ENCODE measurements at regions not wholly inside any gene's neighbourhood (a gene's known extent, or its start where the extent isn't known, plus 50 kb on each side); places are given as distances from the start of the nearest gene placed in this dataset.

GRCh38 chr2:120586507-120587278 is 149.0 kb upstream of the GLI2 start:
- TF ChIP-seq POLR2AphosphoS5 (IDR thresholded peaks at IDR 0.05; ENCODE audit: low read depth, low read length) (no peak), SPI1 (IDR thresholded peaks at IDR 0.05; ENCODE audit: low read depth, low read length) (no peak), POLR2A (IDR thresholded peaks at IDR 0.05; ENCODE audit: low read depth, low read length) (no peak), POU2F2 (IDR thresholded peaks at IDR 0.05; ENCODE audit: low read depth, low read length) (no peak), PAX5 (IDR thresholded peaks at IDR 0.05; ENCODE audit: insufficient read depth, low read length, severe bottlenecking) (no peak), TAF1 (IDR thresholded peaks at IDR 0.05; ENCODE audit: low read depth, low read length) (no peak)
- no peak for DNase-seq (ENCODE audit: insufficient read length, low spot score)
- FAIRE-seq = no peak

GRCh38 chr2:120587279-120587996 is 148.2 kb upstream of the GLI2 start:
- FAIRE-seq = no peak
- no peak for DNase-seq (ENCODE audit: insufficient read length, low spot score)
- TF ChIP-seq POU2F2 (IDR thresholded peaks at IDR 0.05; ENCODE audit: low read depth, low read length) (no peak), TAF1 (IDR thresholded peaks at IDR 0.05; ENCODE audit: low read depth, low read length) (no peak), POLR2AphosphoS5 (IDR thresholded peaks at IDR 0.05; ENCODE audit: low read depth, low read length) (no peak), SPI1 (IDR thresholded peaks at IDR 0.05; ENCODE audit: low read depth, low read length) (no peak), PAX5 (IDR thresholded peaks at IDR 0.05; ENCODE audit: insufficient read depth, low read length, severe bottlenecking) (no peak), POLR2A (IDR thresholded peaks at IDR 0.05; ENCODE audit: low read depth, low read length) (no peak)

- TF ChIP-seq POU2F2 (IDR thresholded peaks at IDR 0.05; ENCODE audit: low read depth, low read length) (no peak), POLR2A (IDR thresholded peaks at IDR 0.05; ENCODE audit: low read depth, low read length) (no peak), PAX5 (IDR thresholded peaks at IDR 0.05; ENCODE audit: insufficient read depth, low read length, severe bottlenecking) (no peak)
- FAIRE-seq = no peak
- DNase-seq (ENCODE audit: insufficient read length, low spot score) = no peak
Observed at GRCh38 chr2:120587997-120588336, 147.7 kb upstream of the GLI2 start.

GRCh38 chr2:120589771-120590608 is 145.7 kb upstream of the GLI2 start:
- DNase-seq (ENCODE audit: insufficient read length, low spot score) (no peak), FAIRE-seq (no peak)
- no peak for TF ChIP-seq TAF1 (IDR thresholded peaks at IDR 0.05; ENCODE audit: low read depth, low read length)

GRCh38 chr2:120590841-120591240 is 144.8 kb upstream of the GLI2 start:
- DNase-seq (ENCODE audit: insufficient read length, low spot score) = no peak
- TF ChIP-seq POU2F2 (IDR thresholded peaks at IDR 0.05; ENCODE audit: low read depth, low read length) = no peak
- no peak for TF ChIP-seq POLR2AphosphoS5 (IDR thresholded peaks at IDR 0.05; ENCODE audit: low read depth, low read length)
- no peak for TF ChIP-seq SPI1 (IDR thresholded peaks at IDR 0.05; ENCODE audit: low read depth, low read length)
- TF ChIP-seq TAF1 (IDR thresholded peaks at IDR 0.05; ENCODE audit: low read depth, low read length) = no peak
- TF ChIP-seq POLR2A (IDR thresholded peaks at IDR 0.05; ENCODE audit: low read depth, low read length) = no peak
- no peak for FAIRE-seq

- FAIRE-seq = no peak
Observed at GRCh38 chr2:120591572-120591971, 144.1 kb upstream of the GLI2 start.

GRCh38 chr2:120592084-120592483 is 143.6 kb upstream of the GLI2 start:
- no peak for FAIRE-seq

More at GRCh38 chr2:120591572-120591971, 144.1 kb upstream of the GLI2 start:
- TF ChIP-seq POLR2A (IDR thresholded peaks at IDR 0.05; ENCODE audit: low read depth, low read length) (no peak), POLR2AphosphoS5 (IDR thresholded peaks at IDR 0.05; ENCODE audit: low read depth, low read length) (no peak), POU2F2 (IDR thresholded peaks at IDR 0.05; ENCODE audit: low read depth, low read length) (no peak), SPI1 (IDR thresholded peaks at IDR 0.05; ENCODE audit: low read depth, low read length) (no peak), PAX5 (IDR thresholded peaks at IDR 0.05; ENCODE audit: insufficient read depth, low read length, severe bottlenecking) (no peak), TAF1 (IDR thresholded peaks at IDR 0.05; ENCODE audit: low read depth, low read length) (no peak)
- DNase-seq (ENCODE audit: insufficient read length, low spot score) = no peak

GRCh38 chr2:120593921-120594686 is 141.6 kb upstream of the GLI2 start:
- DNase-seq (ENCODE audit: insufficient read length, low spot score) (no peak), FAIRE-seq (no peak)
- TF ChIP-seq POLR2A (IDR thresholded peaks at IDR 0.05; ENCODE audit: low read depth, low read length) (no peak), PAX5 (IDR thresholded peaks at IDR 0.05; ENCODE audit: insufficient read depth, low read length, severe bottlenecking) (no peak), TAF1 (IDR thresholded peaks at IDR 0.05; ENCODE audit: low read depth, low read length) (no peak), POU2F2 (IDR thresholded peaks at IDR 0.05; ENCODE audit: low read depth, low read length) (no peak), POLR2AphosphoS5 (IDR thresholded peaks at IDR 0.05; ENCODE audit: low read depth, low read length) (no peak), SPI1 (IDR thresholded peaks at IDR 0.05; ENCODE audit: low read depth, low read length) (no peak)

More at GRCh38 chr2:120592084-120592483, 143.6 kb upstream of the GLI2 start:
- no peak for DNase-seq (ENCODE audit: insufficient read length, low spot score)
- TF ChIP-seq POLR2A (IDR thresholded peaks at IDR 0.05; ENCODE audit: low read depth, low read length) = no peak

Data from GM12891 (cell line).